ENCODE measurements at regions not wholly inside any gene's neighbourhood (a gene's known extent, or its start where the extent isn't known, plus 50 kb on each side); places are given as distances from the start of the nearest gene placed in this dataset.

- DNase-seq (ENCODE audit: low spot score), result no peak
- H3K36me3 Mint-ChIP-seq (ENCODE audit: low read depth), result no peaks in the 10 kb centered on the region
- H3K4me1 Mint-ChIP-seq (ENCODE audit: low read depth), result peaks cover 6% of the 10 kb centered on the region
- no peak overlapping the region for H3K27ac Mint-ChIP-seq
- H3K4me3 Mint-ChIP-seq, result no peak overlapping the region
- no peaks in the 10 kb centered on the region for H3K27me3 Mint-ChIP-seq (ENCODE audit: low read depth)
- peaks cover 5% of the 10 kb centered on the region for H3K9me3 Mint-ChIP-seq
Measured at GRCh38 chr1:5466487-5466886, 525.7 kb downstream of the NPHP4 start.

GRCh38 chr1:5465281-5465711 is 526.9 kb downstream of the NPHP4 start:
- no peak for DNase-seq (ENCODE audit: low spot score)
- no peaks in the 10 kb centered on the region for H3K27me3 Mint-ChIP-seq (ENCODE audit: low read depth)
- H3K4me3 Mint-ChIP-seq, result no peak overlapping the region
- H3K9me3 Mint-ChIP-seq, result peaks cover 5% of the 10 kb centered on the region
- peaks cover 6% of the 10 kb centered on the region for H3K4me1 Mint-ChIP-seq (ENCODE audit: low read depth)
- no peak overlapping the region for H3K27ac Mint-ChIP-seq
- no peaks in the 10 kb centered on the region for H3K36me3 Mint-ChIP-seq (ENCODE audit: low read depth)

- H3K4me1 Mint-ChIP-seq (ENCODE audit: low read depth), result peaks cover 6% of the 10 kb centered on the region
- H3K27me3 Mint-ChIP-seq (ENCODE audit: low read depth), result no peaks in the 10 kb centered on the region
- H3K27ac Mint-ChIP-seq, result no peak overlapping the region
- DNase-seq (ENCODE audit: low spot score), result no peak
- peaks cover 5% of the 10 kb centered on the region for H3K9me3 Mint-ChIP-seq
- no peaks in the 10 kb centered on the region for H3K36me3 Mint-ChIP-seq (ENCODE audit: low read depth)
- no peak overlapping the region for H3K4me3 Mint-ChIP-seq
Measured at GRCh38 chr1:5464366-5464765, 527.9 kb downstream of the NPHP4 start.

- H3K27me3 Mint-ChIP-seq (ENCODE audit: low read depth), result no peaks in the 10 kb centered on the region
- no peaks in the 10 kb centered on the region for H3K4me1 Mint-ChIP-seq (ENCODE audit: low read depth)
- DNase-seq (ENCODE audit: low spot score), result no peak
- no peak overlapping the region for H3K27ac Mint-ChIP-seq
- H3K36me3 Mint-ChIP-seq (ENCODE audit: low read depth), result no peaks in the 10 kb centered on the region
- no peak overlapping the region for H3K4me3 Mint-ChIP-seq
- no peaks in the 10 kb centered on the region for H3K9me3 Mint-ChIP-seq
Measured at GRCh38 chr1:5460974-5461373, 531.3 kb downstream of the NPHP4 start.

GRCh38 chr1:5459839-5460610 is 532.2 kb downstream of the NPHP4 start:
- Mint-ChIP-seq H3K27me3 (ENCODE audit: low read depth) (no peaks in the 10 kb centered on the region), H3K4me1 (ENCODE audit: low read depth) (no peaks in the 10 kb centered on the region), H3K36me3 (ENCODE audit: low read depth) (no peaks in the 10 kb centered on the region), H3K27ac (no peak overlapping the region), H3K4me3 (no peak overlapping the region), H3K9me3 (no peaks in the 10 kb centered on the region)
- DNase-seq (ENCODE audit: low spot score), result no peak

GRCh38 chr1:5458248-5458647 is 534.0 kb downstream of the NPHP4 start:
- no peak overlapping the region for H3K27ac Mint-ChIP-seq
- H3K27me3 Mint-ChIP-seq (ENCODE audit: low read depth), result no peaks in the 10 kb centered on the region
- H3K4me3 Mint-ChIP-seq, result no peak overlapping the region

GRCh38 chr1:5456090-5456811 is 536.0 kb downstream of the NPHP4 start:
- no peak for DNase-seq (ENCODE audit: low spot score)
- Mint-ChIP-seq H3K9me3 (no peaks in the 10 kb centered on the region), H3K4me3 (no peak overlapping the region), H3K36me3 (ENCODE audit: low read depth) (no peaks in the 10 kb centered on the region), H3K4me1 (ENCODE audit: low read depth) (no peaks in the 10 kb centered on the region), H3K27ac (no peak overlapping the region), H3K27me3 (ENCODE audit: low read depth) (no peaks in the 10 kb centered on the region)

More at GRCh38 chr1:5458248-5458647, 534.0 kb downstream of the NPHP4 start:
- DNase-seq (ENCODE audit: low spot score), result no peak
- Mint-ChIP-seq H3K9me3 (no peaks in the 10 kb centered on the region), H3K36me3 (ENCODE audit: low read depth) (no peaks in the 10 kb centered on the region), H3K4me1 (ENCODE audit: low read depth) (no peaks in the 10 kb centered on the region)

GRCh38 chr1:5455651-5456050 is 536.6 kb downstream of the NPHP4 start:
- Mint-ChIP-seq H3K27me3 (ENCODE audit: low read depth) (no peaks in the 10 kb centered on the region), H3K9me3 (no peaks in the 10 kb centered on the region), H3K4me1 (ENCODE audit: low read depth) (no peaks in the 10 kb centered on the region), H3K36me3 (ENCODE audit: low read depth) (no peaks in the 10 kb centered on the region), H3K27ac (no peak overlapping the region), H3K4me3 (no peak overlapping the region)
- DNase-seq (ENCODE audit: low spot score), result no peak

- no peaks in the 10 kb centered on the region for H3K27me3 Mint-ChIP-seq (ENCODE audit: low read depth)
- H3K4me1 Mint-ChIP-seq (ENCODE audit: low read depth), result no peaks in the 10 kb centered on the region
- no peak overlapping the region for H3K27ac Mint-ChIP-seq
- no peaks in the 10 kb centered on the region for H3K9me3 Mint-ChIP-seq
- H3K36me3 Mint-ChIP-seq (ENCODE audit: low read depth), result no peaks in the 10 kb centered on the region
- no peak overlapping the region for H3K4me3 Mint-ChIP-seq
- DNase-seq (ENCODE audit: low spot score), result no peak
Measured at GRCh38 chr1:5455056-5455455, 537.2 kb downstream of the NPHP4 start.

GRCh38 chr1:5453347-5453746 is 538.9 kb downstream of the NPHP4 start:
- Mint-ChIP-seq H3K4me3 (no peak overlapping the region), H3K36me3 (ENCODE audit: low read depth) (no peaks in the 10 kb centered on the region), H3K9me3 (no peaks in the 10 kb centered on the region), H3K27ac (no peak overlapping the region), H3K27me3 (ENCODE audit: low read depth) (no peaks in the 10 kb centered on the region), H3K4me1 (ENCODE audit: low read depth) (no peaks in the 10 kb centered on the region)
- no peak for DNase-seq (ENCODE audit: low spot score)

- no peaks in the 10 kb centered on the region for H3K4me1 Mint-ChIP-seq (ENCODE audit: low read depth)
- no peak overlapping the region for H3K4me3 Mint-ChIP-seq
- no peak for DNase-seq (ENCODE audit: low spot score)
- H3K27ac Mint-ChIP-seq, result no peak overlapping the region
- no peaks in the 10 kb centered on the region for H3K36me3 Mint-ChIP-seq (ENCODE audit: low read depth)
- no peaks in the 10 kb centered on the region for H3K9me3 Mint-ChIP-seq
- H3K27me3 Mint-ChIP-seq (ENCODE audit: low read depth), result no peaks in the 10 kb centered on the region
Measured at GRCh38 chr1:5451671-5452070, 540.6 kb downstream of the NPHP4 start.

GRCh38 chr1:5448486-5448885 is 543.7 kb downstream of the NPHP4 start:
- Mint-ChIP-seq H3K27ac (no peak overlapping the region), H3K4me3 (no peak overlapping the region), H3K27me3 (ENCODE audit: low read depth) (no peaks in the 10 kb centered on the region), H3K4me1 (ENCODE audit: low read depth) (no peaks in the 10 kb centered on the region), H3K9me3 (no peaks in the 10 kb centered on the region), H3K36me3 (ENCODE audit: low read depth) (no peaks in the 10 kb centered on the region)
- DNase-seq (ENCODE audit: low spot score), result no peak

GRCh38 chr1:5447503-5447960 is 544.7 kb downstream of the NPHP4 start:
- Mint-ChIP-seq H3K4me3 (no peak overlapping the region), H3K27me3 (ENCODE audit: low read depth) (no peaks in the 10 kb centered on the region), H3K36me3 (ENCODE audit: low read depth) (no peaks in the 10 kb centered on the region), H3K27ac (no peak overlapping the region), H3K9me3 (no peaks in the 10 kb centered on the region), H3K4me1 (ENCODE audit: low read depth) (no peaks in the 10 kb centered on the region)
- DNase-seq (ENCODE audit: low spot score), result no peak

GRCh38 chr1:5444396-5444795 is 547.8 kb downstream of the NPHP4 start:
- Mint-ChIP-seq H3K9me3 (no peaks in the 10 kb centered on the region), H3K4me3 (no peak overlapping the region), H3K27ac (no peak overlapping the region), H3K36me3 (ENCODE audit: low read depth) (no peaks in the 10 kb centered on the region), H3K4me1 (ENCODE audit: low read depth) (no peaks in the 10 kb centered on the region), H3K27me3 (ENCODE audit: low read depth) (no peaks in the 10 kb centered on the region)
- no peak for DNase-seq (ENCODE audit: low spot score)

Data from T-helper 2 cell treated with Interferon-gamma antibody and Interleukin-4, amounts not matched to agents 5 μg/mL and 100 μg/mL, for 36 hours (primary cell).